GF-D8 (cell line): ENCODE measurements at regions not wholly inside any gene's neighbourhood (a gene's known extent, or its start where the extent isn't known, plus 50 kb on each side); places are given as distances from the start of the nearest gene placed in this dataset.

Experiments
- DNase-seq: peaks from one replicate; lab custom pipeline; 2025; lab: John Stamatoyannopoulos, UW

GRCh38 chr4:71241501-71242288 lies 97.1 kb upstream of the SLC4A4 start:
- DNase-seq: no peak

- DNase-seq: no peak
Measured at GRCh38 chr4:71243091-71243833, 95.6 kb upstream of the SLC4A4 start.

- DNase-seq: no peak
Measured at GRCh38 chr4:71247706-71248105, 91.1 kb upstream of the SLC4A4 start.

- DNase-seq: no peak
Measured at GRCh38 chr4:71251261-71251660, 87.6 kb upstream of the SLC4A4 start.

- no peak for DNase-seq
Measured at GRCh38 chr4:71253545-71253944, 85.3 kb upstream of the SLC4A4 start.

GRCh38 chr4:71254451-71255012 lies 84.3 kb upstream of the SLC4A4 start:
- no peak for DNase-seq

- no peak for DNase-seq
Measured at GRCh38 chr4:71255976-71256375, 82.8 kb upstream of the SLC4A4 start.

DNA sequence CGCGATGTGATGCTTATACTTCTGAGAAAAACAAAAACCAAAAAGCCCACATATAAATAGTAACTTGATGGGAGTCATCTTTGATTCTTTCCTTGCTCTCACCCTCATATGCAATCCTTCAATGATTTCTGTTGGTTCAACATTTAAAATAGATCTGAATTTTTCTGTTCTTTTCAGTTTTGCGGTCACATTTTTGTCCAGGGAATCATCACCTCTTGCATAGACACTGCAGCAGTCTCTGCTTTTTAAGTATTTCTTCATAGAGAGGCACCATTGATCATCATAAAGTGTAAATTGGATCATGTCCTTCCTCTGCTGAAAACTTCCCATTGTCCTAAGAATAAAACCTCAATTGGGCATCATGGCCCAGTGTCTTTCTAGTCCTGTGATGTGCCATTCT lies 81.1 kb upstream of the SLC4A4 start:
- no peak for DNase-seq

DNA sequence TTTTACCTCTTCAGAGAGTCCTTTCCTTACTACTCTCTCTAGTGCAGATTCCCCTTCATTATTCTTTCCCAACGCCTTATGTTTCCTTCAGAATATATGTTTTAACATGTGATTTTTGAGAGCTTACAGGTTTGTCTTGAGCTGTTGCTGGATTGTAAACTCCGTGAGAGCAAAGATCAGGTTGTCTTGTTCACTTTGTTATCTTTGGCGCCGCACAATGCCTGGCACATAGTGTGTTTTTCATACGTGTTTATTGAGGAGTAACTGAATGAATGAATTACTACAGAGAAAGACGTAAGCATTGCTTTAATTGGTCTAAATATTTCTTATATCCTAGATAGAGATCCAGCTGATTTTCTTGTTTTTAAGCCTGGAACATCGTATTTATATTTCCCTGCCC lies 80.5 kb upstream of the SLC4A4 start:
- DNase-seq: no peak

- DNase-seq: no peak
Measured at GRCh38 chr4:71259280-71259679, 79.5 kb upstream of the SLC4A4 start.

- peak; percentile 3 for DNase-seq
Measured at GRCh38 chr4:71259911-71260331, 78.9 kb upstream of the SLC4A4 start.

- no peak for DNase-seq
Measured at GRCh38 chr4:71260544-71260943, 78.3 kb upstream of the SLC4A4 start.

DNA sequence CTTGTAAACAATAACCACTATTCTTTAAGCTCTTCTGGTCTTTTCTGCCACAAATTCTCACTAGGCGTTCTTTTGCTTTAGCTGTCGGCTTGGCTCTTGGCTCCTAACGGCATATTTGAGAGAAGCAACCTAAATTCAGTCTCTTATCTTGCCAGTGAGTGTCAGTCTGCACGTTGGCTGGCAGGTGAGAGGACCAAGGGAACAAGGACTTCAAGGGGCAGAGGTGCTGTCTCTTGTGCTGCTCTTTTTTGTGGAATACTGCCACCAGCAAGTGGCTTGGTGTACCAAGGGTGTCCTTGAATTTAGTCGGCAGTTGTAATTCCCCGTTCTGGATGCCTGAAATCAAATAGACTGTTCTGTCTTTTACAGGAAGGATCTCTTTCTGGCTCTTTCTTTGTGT lies 77.8 kb upstream of the SLC4A4 start:
- DNase-seq: no peak

DNA sequence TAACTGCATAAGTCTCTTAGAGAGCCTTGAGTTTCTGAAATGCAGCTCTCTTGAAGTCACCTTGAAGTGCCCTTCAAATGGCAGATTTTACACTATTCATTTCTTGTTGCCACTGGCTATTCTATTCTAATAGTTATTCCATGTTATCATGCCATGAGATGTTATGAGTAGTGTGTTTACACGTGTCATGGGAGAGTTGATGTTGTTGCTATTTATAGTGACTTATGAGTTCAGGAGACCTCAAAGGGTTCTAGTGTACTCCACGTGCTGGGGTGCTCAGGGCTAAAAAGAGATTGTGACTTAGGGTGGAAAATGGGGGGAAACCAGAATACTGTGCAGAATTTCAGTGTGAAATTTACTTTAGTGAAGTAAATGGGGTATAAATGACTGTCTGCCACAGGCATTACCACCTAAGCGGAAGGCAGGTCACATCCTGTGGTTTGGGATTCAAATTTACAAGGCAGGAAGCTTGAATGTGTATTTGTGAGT lies 77.1 kb upstream of the SLC4A4 start:
- DNase-seq: no peak

DNA sequence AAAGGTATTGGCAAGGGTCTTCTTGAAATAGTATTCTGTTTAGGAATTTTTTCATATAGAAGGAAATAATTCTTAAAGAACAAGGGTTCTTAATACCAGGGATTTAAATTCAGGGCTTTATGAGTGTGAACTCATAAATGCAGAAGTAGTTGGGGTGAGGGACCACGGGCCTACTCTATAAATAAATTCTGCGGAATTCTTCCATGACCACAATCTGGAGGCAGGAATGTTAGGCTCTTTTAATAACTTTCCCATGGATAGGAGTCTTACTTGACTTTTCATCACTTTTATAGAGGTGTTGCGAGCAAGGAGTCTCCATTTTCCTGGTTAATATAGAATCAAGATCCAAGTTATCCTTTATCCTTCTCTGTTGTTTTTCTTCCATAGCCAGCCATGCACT lies 76.7 kb upstream of the SLC4A4 start:
- DNase-seq: no peak

DNA sequence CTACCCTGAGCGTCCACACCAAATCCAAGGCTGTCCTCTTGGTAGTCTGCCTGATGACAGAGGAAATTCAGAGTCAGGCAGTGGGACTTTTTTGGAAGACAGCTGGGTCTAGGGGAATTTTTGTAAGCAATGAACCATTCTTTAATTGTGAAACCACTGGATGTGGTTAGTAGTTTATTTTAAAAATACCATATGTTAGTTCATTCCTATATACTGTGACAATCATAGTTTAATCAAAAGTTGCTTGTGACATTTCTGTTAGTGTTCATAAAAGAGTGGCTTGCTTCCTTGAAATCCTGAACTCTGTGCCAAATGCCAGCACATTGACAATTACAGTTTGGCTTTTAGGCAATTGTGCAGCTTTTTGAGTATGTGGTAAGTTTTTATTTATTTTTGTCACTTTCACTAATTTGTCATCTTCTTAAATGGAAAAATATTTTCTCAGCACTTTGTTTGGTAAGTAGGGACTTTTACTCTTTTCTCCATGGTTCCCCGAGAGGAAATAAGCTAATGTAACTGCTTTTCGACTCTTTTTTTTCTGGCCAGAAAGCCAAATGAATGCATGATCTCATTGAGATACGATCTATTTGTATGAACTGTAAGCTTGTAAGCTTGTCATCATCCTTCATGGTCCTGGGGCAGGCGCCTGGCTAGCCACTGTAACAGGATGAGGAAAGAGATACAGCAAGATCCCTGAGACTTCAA lies 72.6 kb upstream of the SLC4A4 start:
- no peak for DNase-seq

DNA sequence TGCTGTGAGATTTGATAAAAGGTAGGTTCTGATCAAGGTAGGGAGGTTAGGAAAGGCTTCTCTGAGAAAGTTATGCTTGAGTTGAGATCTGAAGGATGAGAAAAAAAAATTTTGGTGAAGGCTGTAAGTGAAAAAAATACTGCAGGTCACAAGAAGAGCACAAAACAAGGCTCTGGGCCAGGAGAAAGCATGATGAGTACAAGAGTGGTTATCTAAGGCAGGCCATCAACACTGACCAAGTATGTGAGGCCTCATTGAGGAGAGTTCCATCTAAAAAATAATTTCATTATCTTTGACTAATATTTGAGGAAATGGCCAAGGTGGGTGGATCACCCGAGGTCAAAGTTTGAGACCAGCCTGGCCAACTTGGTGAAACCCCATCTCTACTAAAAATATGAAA lies 71.6 kb upstream of the SLC4A4 start:
- no peak for DNase-seq

DNA sequence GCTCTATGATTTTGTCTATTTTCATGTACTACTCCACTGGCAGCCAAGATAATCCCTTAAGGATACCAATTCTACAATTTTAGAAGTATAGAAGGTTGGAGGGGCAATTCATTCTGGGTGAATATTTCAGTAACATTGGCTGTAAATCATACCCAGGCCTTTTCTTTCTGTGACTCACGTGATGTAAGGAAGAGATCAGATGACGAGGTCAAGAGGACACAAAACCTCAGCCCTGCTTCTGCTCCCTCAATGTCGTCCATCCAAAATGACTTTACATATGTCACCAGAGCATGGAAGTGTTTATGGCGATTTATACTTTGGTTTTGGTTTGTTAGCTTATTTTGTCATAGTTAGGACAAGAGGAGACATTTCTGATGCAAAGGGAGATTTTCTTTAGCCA lies 70.7 kb upstream of the SLC4A4 start:
- DNase-seq: no peak

DNA sequence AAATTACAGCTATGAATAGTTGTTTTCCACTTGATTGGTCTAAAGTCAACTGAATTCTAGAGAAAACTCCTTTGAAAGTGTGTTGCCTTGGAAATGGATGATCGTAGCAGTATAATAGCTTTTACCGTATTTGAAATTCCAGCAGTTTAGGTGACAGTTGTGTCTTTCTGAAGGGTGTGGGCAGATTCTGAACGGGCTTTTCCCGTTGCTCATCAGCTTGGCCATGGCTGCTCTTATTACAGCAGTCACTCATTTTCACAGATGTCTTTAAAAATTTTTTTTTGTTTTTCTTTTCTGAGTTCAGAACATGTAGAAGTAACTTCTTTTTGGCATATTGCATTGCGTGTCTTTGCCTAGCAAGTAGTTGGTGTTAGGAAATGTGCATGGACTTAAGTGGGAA lies 69.6 kb upstream of the SLC4A4 start:
- DNase-seq: no peak

- DNase-seq: no peak
Measured at GRCh38 chr4:71270901-71271300, 67.9 kb upstream of the SLC4A4 start.

- DNase-seq: no peak
Measured at GRCh38 chr4:71272976-71273375, 65.8 kb upstream of the SLC4A4 start.

DNA sequence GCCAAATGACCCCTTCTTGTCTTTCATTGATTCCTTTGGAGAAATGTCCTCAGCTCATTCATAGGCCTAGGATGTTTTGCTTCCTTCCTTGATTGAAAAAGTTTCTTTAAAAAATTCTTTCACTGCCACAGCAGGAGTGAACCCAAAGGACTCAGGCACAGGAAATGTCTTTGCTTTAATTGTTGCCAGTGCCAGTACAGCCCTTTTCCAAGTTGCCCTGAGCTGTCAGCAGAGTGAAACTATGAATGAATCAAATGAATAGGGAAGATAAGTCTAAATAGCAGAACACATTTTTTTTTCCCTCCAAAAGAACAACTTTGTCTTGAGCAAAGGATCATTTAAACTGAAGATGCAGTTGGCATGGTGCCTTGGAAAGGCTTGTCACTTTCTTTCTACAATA lies 63.8 kb upstream of the SLC4A4 start:
- DNase-seq: no peak
